H9 (cell line): ENCODE measurements at regions not wholly inside any gene's neighbourhood (a gene's known extent, or its start where the extent isn't known, plus 50 kb on each side); places are given as distances from the start of the nearest gene placed in this dataset.

Source experiments
- DNase-seq: peaks from one replicate; pipeline ENCODE4 v3.0.0-alpha.2; 2017
- H2AFZ ChIP-seq: one replicate; pipeline ENCODE4 v1.6.1; 2013; ENCODE audit warnings: mild to moderate bottlenecking, low read length, control low read depth, moderate library complexity
- H2AK5ac ChIP-seq: 2 replicates; pipeline ENCODE4 v1.6.1; 2013; ENCODE audit warnings: low read length, control low read depth, mixed read lengths; ENCODE audit not compliant: insufficient read length
- H2BK120ac ChIP-seq: one replicate; pipeline ENCODE4 v1.6.1; 2013; ENCODE audit warnings: low read depth, mild to moderate bottlenecking, low read length, control low read depth, inconsistent platforms; ENCODE audit not compliant: poor library complexity, severe bottlenecking
- H2BK12ac ChIP-seq: 2 replicates; pipeline ENCODE4 v1.6.1; 2013; ENCODE audit warnings: low read length, control low read depth, mixed read lengths, low read depth; ENCODE audit not compliant: insufficient read length
- H2BK15ac ChIP-seq: 2 replicates; pipeline ENCODE4 v1.6.1; 2013; ENCODE audit warnings: low read depth, low read length, control low read depth
- H2BK20ac ChIP-seq: one replicate; pipeline ENCODE4 v1.6.1; 2013; ENCODE audit warnings: low read depth, mild to moderate bottlenecking, low read length, control low read depth, inconsistent platforms; ENCODE audit not compliant: poor library complexity, severe bottlenecking
- H2BK5ac ChIP-seq: 2 replicates; pipeline ENCODE4 v1.6.1; 2013; ENCODE audit warnings: low read length, control low read depth, mixed read lengths; ENCODE audit not compliant: insufficient read length
- H3K14ac ChIP-seq: 2 replicates; pipeline ENCODE4 v1.6.1; 2013; ENCODE audit warnings: low read length, control low read depth; ENCODE audit not compliant: insufficient read depth
- H3K18ac ChIP-seq: 2 replicates; pipeline ENCODE4 v1.6.1; 2013; ENCODE audit warnings: low read depth, mild to moderate bottlenecking, mixed read lengths, low read length, control low read depth; ENCODE audit not compliant: insufficient read length
- H3K23ac ChIP-seq: 2 replicates; pipeline ENCODE4 v1.6.1; 2013; ENCODE audit warnings: low read length, control low read depth, mixed read lengths, low read depth; ENCODE audit not compliant: insufficient read length
- H3K23me2 ChIP-seq: 2 replicates; pipeline ENCODE4 v1.6.1; 2013; ENCODE audit warnings: low read depth, mild to moderate bottlenecking, mixed read lengths, low read length, control low read depth; ENCODE audit not compliant: insufficient read length, poor library complexity, severe bottlenecking
- H3K27ac ChIP-seq: 2 replicates; pipeline ENCODE4 v1.5.1; 2013; ENCODE audit warnings: low read length, control low read depth, mixed read lengths, low read depth; ENCODE audit not compliant: insufficient read length
- H3K27me3 ChIP-seq: 2 replicates; pipeline ENCODE4 v1.6.1; 2013; ENCODE audit warnings: low read length, control low read depth, inconsistent platforms; ENCODE audit not compliant: insufficient read depth
- H3K4ac ChIP-seq: 2 replicates; pipeline ENCODE4 v1.6.1; 2013; ENCODE audit warnings: low read depth, mild to moderate bottlenecking, control low read depth, inconsistent platforms, low read length, moderate library complexity
- H3K4me1 ChIP-seq: 2 replicates; pipeline ENCODE4 v1.6.1; 2013; ENCODE audit warnings: low read length, control low read depth, inconsistent platforms; ENCODE audit not compliant: insufficient read depth
- H3K4me2 ChIP-seq: 2 replicates; pipeline ENCODE4 v1.6.1; 2013; ENCODE audit warnings: low read length, control low read depth, mixed read lengths; ENCODE audit not compliant: insufficient read length, insufficient read depth
- H3K56ac ChIP-seq: 2 replicates; pipeline ENCODE4 v1.6.1; 2013; ENCODE audit warnings: low read depth, mild to moderate bottlenecking, mixed read lengths, low read length, control low read depth; ENCODE audit not compliant: insufficient read length
- H3K79me1 ChIP-seq: 2 replicates; pipeline ENCODE4 v1.6.1; 2013; ENCODE audit warnings: low read depth, mild to moderate bottlenecking, moderate library complexity, low read length, control low read depth, inconsistent platforms; ENCODE audit not compliant: insufficient read depth, poor library complexity, severe bottlenecking
- H3K79me2 ChIP-seq: 2 replicates; pipeline ENCODE4 v1.6.1; 2013; ENCODE audit warnings: low read length, control low read depth, inconsistent platforms; ENCODE audit not compliant: insufficient read depth
- H3K9ac ChIP-seq: 2 replicates; pipeline ENCODE4 v1.6.1; 2013; ENCODE audit warnings: low read length, control low read depth, mixed read lengths; ENCODE audit not compliant: insufficient read length; ENCODE audit errors: extremely low read depth
- H3K9me3 ChIP-seq: one replicate; pipeline ENCODE4 v1.6.1; 2013; ENCODE audit warnings: low read depth, low read length, inconsistent platforms; ENCODE audit not compliant: control insufficient read depth
- H3T11ph ChIP-seq: one replicate; pipeline ENCODE4 v1.6.1; 2013; ENCODE audit warnings: mild to moderate bottlenecking, low read length, control low read depth, inconsistent platforms
- H4K20me1 ChIP-seq: one replicate; pipeline ENCODE4 v1.6.1; 2013; ENCODE audit not compliant: control insufficient read depth, insufficient read length, insufficient read depth
- H4K5ac ChIP-seq: 2 replicates; pipeline ENCODE4 v1.6.1; 2013; ENCODE audit warnings: low read depth, mild to moderate bottlenecking, mixed read lengths, low read length, control low read depth; ENCODE audit not compliant: insufficient read length
- H4K8ac ChIP-seq: replicated peaks from 2 replicates; pipeline ENCODE4 v1.6.1; 2013; ENCODE audit warnings: low read length, control low read depth, mixed read lengths, low read depth; ENCODE audit not compliant: insufficient read length
- H4K91ac ChIP-seq: 2 replicates; pipeline ENCODE4 v1.6.1; 2013; ENCODE audit warnings: low read depth, mild to moderate bottlenecking, moderate library complexity, mixed read lengths, low read length, control low read depth; ENCODE audit not compliant: insufficient read length
- H3K27ac Mint-ChIP-seq, 3 experiments: 2 replicates in 2 of 3; 3 replicates in 1 of 3; pipeline ENCODE4 v1.8.0; 2020 to 2021; ENCODE audit warnings: mixed read lengths in 3 of 3, mild to moderate bottlenecking in 1 of 3, moderate library complexity in 1 of 3
- H3K27me3 Mint-ChIP-seq: 2 replicates; pipeline ENCODE4 v1.8.0; 2021; ENCODE audit warnings: low read depth, mild to moderate bottlenecking, moderate library complexity, mixed read lengths
- H3K36me3 Mint-ChIP-seq, 3 experiments: 2 replicates in 2 of 3; 3 replicates in 1 of 3; pipeline ENCODE4 v1.8.0; 2020 to 2021; ENCODE audit warnings: low read depth in 3 of 3, mixed read lengths in 3 of 3; ENCODE audit not compliant: insufficient read depth in 1 of 3
- H3K4me1 Mint-ChIP-seq, 2 experiments: 2 replicates each; pipeline ENCODE4 v1.8.0; 2020; ENCODE audit warnings: mixed read lengths in 2 of 2
- H3K4me3 Mint-ChIP-seq, 2 experiments: 2 replicates in 1 of 2; 3 replicates in 1 of 2; pipeline ENCODE4 v1.8.0; 2020 to 2021; ENCODE audit warnings: mild to moderate bottlenecking in 2 of 2, mixed read lengths in 2 of 2, moderate library complexity in 1 of 2
- H3K9me3 Mint-ChIP-seq, 2 experiments: 2 replicates in 1 of 2; 3 replicates in 1 of 2; pipeline ENCODE4 v1.8.0; 2020; ENCODE audit warnings: mild to moderate bottlenecking in 2 of 2, mixed read lengths in 2 of 2, moderate library complexity in 1 of 2
- WGBS: extraction: QIAGEN DNeasy Blood & Tissue Kit; methylation state at CpG from one replicate; pipeline ENCODE4 v1.1.7; 2013; ENCODE audit warnings: missing lambda C conversion rate, low lambda C conversion rate, mixed read lengths; ENCODE audit not compliant: insufficient read length; ENCODE audit errors: extremely low coverage; 5-methylcytosine and 5-hydroxymethylcytosine counted together
- TF ChIP-seq, protein P1 (sequence below): fragments of 200-600 bp; sonication (generic); conservative IDR thresholded peaks from 3 replicates; pipeline ENCODE4 v1.8.0; 2021; ENCODE audit warnings: antibody characterized with exemption, mild to moderate bottlenecking

DNA sequence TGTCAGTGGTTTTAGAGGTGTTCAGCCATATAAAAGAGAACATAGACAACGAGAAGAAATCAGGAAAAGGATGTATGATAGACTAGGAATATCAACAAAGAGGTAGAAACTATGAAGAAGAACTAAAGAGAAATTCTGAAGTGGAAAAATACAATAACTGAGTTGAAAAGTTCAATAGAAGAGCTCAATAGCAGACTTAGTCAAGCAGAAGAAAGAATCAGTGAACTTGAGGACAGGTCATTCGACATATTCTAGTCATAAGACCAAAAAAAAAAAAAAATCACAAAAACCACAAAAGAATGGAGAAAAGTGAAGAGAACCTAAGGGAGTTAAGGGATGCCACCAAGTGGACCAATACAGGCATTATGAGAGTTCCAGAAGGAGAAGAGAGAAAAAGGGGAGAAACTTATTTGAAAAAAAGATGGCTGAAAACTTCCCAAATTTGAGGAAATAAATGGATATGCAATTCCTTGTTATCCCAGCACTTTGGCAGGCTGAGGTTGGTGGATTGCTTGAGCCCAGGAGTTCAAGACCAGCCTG lies 321.2 kb downstream of the ABCC12 start:
- WGBS = no CpG with 5 or more reads among the region's 2 CpGs
- Histone ChIP-seq H4K20me1 (no peaks in the 10 kb centered on the region), H3K9ac (no peak overlapping the region), H2BK12ac (no peak overlapping the region), H2AFZ (no peak overlapping the region), H4K5ac (no peak overlapping the region), H3K18ac (no peak overlapping the region), H3K4me2 (no peak overlapping the region), H2BK120ac (no peak overlapping the region), H2BK20ac (no peak overlapping the region), H3K4ac (no peak overlapping the region), H3K79me1 (no peaks in the 10 kb centered on the region), H3K79me2 (no peaks in the 10 kb centered on the region), H3K23me2 (no peaks in the 10 kb centered on the region), H3K14ac (no peak overlapping the region), H2BK5ac (no peak overlapping the region), H2BK15ac (no peak overlapping the region), H3K27ac (no peak overlapping the region), H3K9me3 (no peaks in the 10 kb centered on the region), H3K4me1 (no peaks in the 10 kb centered on the region), H4K8ac (no peak overlapping the region), H3K27me3 (no peaks in the 10 kb centered on the region), H3K56ac (no peak overlapping the region), H2AK5ac (no peak overlapping the region), H3K23ac (no peak overlapping the region), H3T11ph (no peak overlapping the region), H4K91ac (no peak overlapping the region)
- Mint-ChIP-seq H3K4me1 (no peaks in the 10 kb centered on the region), H3K27ac (no peak overlapping the region; a peak in 1 of 7 replicates), H3K9me3 (peaks cover 21 to 27% of the 10 kb centered on the region in 2 experiments), H3K27me3 (peaks cover 3% of the 10 kb centered on the region), H3K4me3 (no peak overlapping the region), H3K36me3 (peaks cover 6 to 24% (median 20%) of the 10 kb centered on the region in 3 experiments)
- TF ChIP-seq, protein P1, sequence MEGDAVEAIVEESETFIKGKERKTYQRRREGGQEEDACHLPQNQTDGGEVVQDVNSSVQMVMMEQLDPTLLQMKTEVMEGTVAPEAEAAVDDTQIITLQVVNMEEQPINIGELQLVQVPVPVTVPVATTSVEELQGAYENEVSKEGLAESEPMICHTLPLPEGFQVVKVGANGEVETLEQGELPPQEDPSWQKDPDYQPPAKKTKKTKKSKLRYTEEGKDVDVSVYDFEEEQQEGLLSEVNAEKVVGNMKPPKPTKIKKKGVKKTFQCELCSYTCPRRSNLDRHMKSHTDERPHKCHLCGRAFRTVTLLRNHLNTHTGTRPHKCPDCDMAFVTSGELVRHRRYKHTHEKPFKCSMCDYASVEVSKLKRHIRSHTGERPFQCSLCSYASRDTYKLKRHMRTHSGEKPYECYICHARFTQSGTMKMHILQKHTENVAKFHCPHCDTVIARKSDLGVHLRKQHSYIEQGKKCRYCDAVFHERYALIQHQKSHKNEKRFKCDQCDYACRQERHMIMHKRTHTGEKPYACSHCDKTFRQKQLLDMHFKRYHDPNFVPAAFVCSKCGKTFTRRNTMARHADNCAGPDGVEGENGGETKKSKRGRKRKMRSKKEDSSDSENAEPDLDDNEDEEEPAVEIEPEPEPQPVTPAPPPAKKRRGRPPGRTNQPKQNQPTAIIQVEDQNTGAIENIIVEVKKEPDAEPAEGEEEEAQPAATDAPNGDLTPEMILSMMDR = no peak
- no peak for DNase-seq
